Gastrocnemius medialis (tissue), 4 donors: ENCODE measurements at regions not wholly inside any gene's neighbourhood (a gene's known extent, or its start where the extent isn't known, plus 50 kb on each side); places are given as distances from the start of the nearest gene placed in this dataset.

ENCODE experiments used
- ATAC-seq, 2 donors: fragments of 150-250 bp; one replicate each; pipeline ENCODE4 v1.9.1; 2016
- DNase-seq, 2 donors: peaks; one replicate each; pipeline ENCODE4 v3.0.0-alpha.2; 2019
- H3K27ac ChIP-seq, 4 donors: fragments of 200-600 bp; sonication (generic); 1 replicate in 1 of 4; 2 replicates in 3 of 4; pipeline ENCODE4 v1.5.1; 2016 to 2018; ENCODE audit warnings: mild to moderate bottlenecking in 2 of 4, moderate library complexity in 1 of 4
- H3K27me3 ChIP-seq, 3 donors: fragments of 200-600 bp; sonication (generic) in 2 of 3; 1 replicate in 1 of 3; 2 replicates in 2 of 3; pipeline versions ENCODE4 v1.5.1 to v1.6.0; 2016 to 2019; ENCODE audit warnings: mild to moderate bottlenecking in 1 of 3, moderate library complexity in 1 of 3
- H3K36me3 ChIP-seq, 2 donors: fragments of 200-600 bp; sonication (generic) in 1 of 2; one replicate each; pipeline ENCODE4 v1.5.1; 2017 to 2018
- H3K4me1 ChIP-seq, 2 donors: fragments of 200-600 bp; sonication (generic) in 1 of 2; one replicate each; pipeline ENCODE4 v1.5.1; 2016 to 2017; ENCODE audit warnings: mild to moderate bottlenecking in 2 of 2
- H3K4me3 ChIP-seq, 4 donors: fragments of 200-600 bp; sonication (generic) in 3 of 4; 1 replicate in 1 of 4; 2 replicates in 3 of 4; pipeline ENCODE4 v1.5.1; 2016 to 2019; ENCODE audit warnings: mild to moderate bottlenecking in 2 of 4
- H3K9me3 ChIP-seq, 3 donors: fragments of 200-600 bp; sonication (generic) in 2 of 3; 1 replicate in 1 of 3; 2 replicates in 2 of 3; pipeline ENCODE4 v1.5.1; 2016 to 2019
- CTCF ChIP-seq, 5 experiments: fragments of 450-650 bp in 3 of 5; fragments of 200-600 bp in 2 of 5; sonication (generic) in 2 of 5; IDR thresholded peaks in 4 of 5; conservative IDR thresholded peaks in 1 of 5; 1 replicate in 4 of 5; 2 replicates in 1 of 5; pipeline ENCODE4 v1.5.1; 2016 to 2019; ENCODE audit warnings: antibody characterized with exemption in 5 of 5, mild to moderate bottlenecking in 3 of 5, moderate library complexity in 3 of 5
- POLR2A ChIP-seq, 2 donors: fragments of 450-650 bp; IDR thresholded peaks; one replicate each; pipeline ENCODE4 v1.6.1; 2017; ENCODE audit warnings: antibody characterized with exemption in 2 of 2, mild to moderate bottlenecking in 2 of 2, moderate library complexity in 2 of 2
- in situ Hi-C, 4 donors: fragments of 200-750 bp; cut with MboI; loops; one replicate each; pipeline versions ENCODE4 v1.15.0 to v1.8.0; 2017; ENCODE audit warnings: low sequenced_read_pairs in 4 of 4
- intact Hi-C: fragments of 100-400 bp; cut with DNase I; formaldehyde crosslinking; loops from one replicate; pipeline ENCODE4 v1.15.1; 2023; ENCODE audit warnings: low total_unique reads

- no peak for TF ChIP-seq CTCF (IDR thresholded peaks at IDR 0.05 in 4 of 5, conservative IDR thresholded peaks at IDR 0.05 in 1 of 5)
- TF ChIP-seq POLR2A (IDR thresholded peaks at IDR 0.05): no peak
- DNase-seq (no peak), ATAC-seq (no peak)
- no peaks in the 10 kb centered on the region for H3K36me3 ChIP-seq
- no peaks in the 10 kb centered on the region for H3K27me3 ChIP-seq
- no peaks in the 10 kb centered on the region for H3K9me3 ChIP-seq
- intact Hi-C loops: no loop called here
- no peak overlapping the region for H3K4me3 ChIP-seq
- in situ Hi-C loops: no loop called here
- no peak overlapping the region for H3K27ac ChIP-seq
- H3K4me1 ChIP-seq: peaks cover 5 to 13% of the 10 kb centered on the region in 2 donors
Measured at GRCh38 chr3:64993781-64994180, 306.0 kb upstream of the ADAMTS9 start.

- in situ Hi-C loops: no loop called here
- no peaks in the 10 kb centered on the region for H3K27me3 ChIP-seq
- no peaks in the 10 kb centered on the region for H3K9me3 ChIP-seq
- intact Hi-C loops: no loop called here
- TF ChIP-seq CTCF (IDR thresholded peaks at IDR 0.05 in 4 of 5, conservative IDR thresholded peaks at IDR 0.05 in 1 of 5) (no peak), POLR2A (IDR thresholded peaks at IDR 0.05) (no peak)
- ATAC-seq (peak in 1 of 2 donors; percentile 30), DNase-seq (no peak)
- no peaks in the 10 kb centered on the region for H3K36me3 ChIP-seq
- peaks cover 5 to 13% of the 10 kb centered on the region in 2 donors for H3K4me1 ChIP-seq
- H3K27ac ChIP-seq: peak overlapping the region in 2 of 4 donors; percentile 3 to 17
- no peak overlapping the region for H3K4me3 ChIP-seq
Measured at GRCh38 chr3:64992530-64993285, 304.9 kb upstream of the ADAMTS9 start.

DNA sequence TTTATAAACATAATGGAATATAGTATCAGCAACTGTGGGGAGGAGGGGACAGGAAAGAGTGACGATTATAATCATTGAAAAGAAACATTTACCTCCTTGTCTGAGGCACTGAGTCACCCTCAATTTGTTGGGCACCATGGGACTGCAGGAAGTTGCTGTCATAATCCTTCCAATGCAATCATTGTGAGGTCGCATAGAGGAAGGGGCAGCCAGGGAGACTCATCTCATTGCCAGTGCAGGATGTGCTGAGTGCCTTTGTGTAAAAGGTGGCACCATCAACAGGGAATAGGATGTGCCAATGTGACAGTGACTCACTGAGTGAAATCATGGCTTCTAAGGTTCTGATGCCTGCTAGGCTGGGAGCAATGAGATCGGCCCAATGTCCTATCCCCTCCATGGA is 300.4 kb upstream of the ADAMTS9 start:
- no peaks in the 10 kb centered on the region for H3K36me3 ChIP-seq
- in situ Hi-C loops (no loop called here), intact Hi-C loops (no loop called here)
- no peak overlapping the region for H3K4me3 ChIP-seq
- peak in 1 of 2 donors; percentile 12 for DNase-seq
- no peaks in the 10 kb centered on the region for H3K9me3 ChIP-seq
- no peaks in the 10 kb centered on the region for H3K27me3 ChIP-seq
- H3K4me1 ChIP-seq: peaks cover 0 to 8% of the 10 kb centered on the region in 2 donors
- peak in 1 of 2 donors; percentile 38 for ATAC-seq
- H3K27ac ChIP-seq: no peak overlapping the region
- no peak for TF ChIP-seq CTCF (IDR thresholded peaks at IDR 0.05 in 4 of 5, conservative IDR thresholded peaks at IDR 0.05 in 1 of 5)
- no peak for TF ChIP-seq POLR2A (IDR thresholded peaks at IDR 0.05)

- Histone ChIP-seq H3K27ac (no peak overlapping the region), H3K4me1 (peaks cover 0 to 8% of the 10 kb centered on the region in 2 donors), H3K9me3 (no peaks in the 10 kb centered on the region), H3K27me3 (no peaks in the 10 kb centered on the region), H3K4me3 (no peak overlapping the region), H3K36me3 (no peaks in the 10 kb centered on the region)
- ATAC-seq: no peak
- intact Hi-C loops: no loop called here
- DNase-seq: no peak
- no peak for TF ChIP-seq POLR2A (IDR thresholded peaks at IDR 0.05)
- TF ChIP-seq CTCF (IDR thresholded peaks at IDR 0.05 in 4 of 5, conservative IDR thresholded peaks at IDR 0.05 in 1 of 5): no peak
- in situ Hi-C loops: no loop called here
Measured at GRCh38 chr3:64987726-64988125, 299.9 kb upstream of the ADAMTS9 start.
